HG02852 (cell line): ENCODE measurements at regions not wholly inside any gene's neighbourhood (a gene's known extent, or its start where the extent isn't known, plus 50 kb on each side); places are given as distances from the start of the nearest gene placed in this dataset.
A peak's percentile ranks its signal among the peaks of the same experiment; 100 is the strongest.

Experiments used
- ATAC-seq: cut with Tn5 transposase; IDR thresholded peaks from one replicate; pipeline ENCODE4 v1.9.1; 2021; ENCODE audit warnings: mild to moderate bottlenecking, moderate library complexity; ENCODE audit not compliant: unreplicated experiment

DNA sequence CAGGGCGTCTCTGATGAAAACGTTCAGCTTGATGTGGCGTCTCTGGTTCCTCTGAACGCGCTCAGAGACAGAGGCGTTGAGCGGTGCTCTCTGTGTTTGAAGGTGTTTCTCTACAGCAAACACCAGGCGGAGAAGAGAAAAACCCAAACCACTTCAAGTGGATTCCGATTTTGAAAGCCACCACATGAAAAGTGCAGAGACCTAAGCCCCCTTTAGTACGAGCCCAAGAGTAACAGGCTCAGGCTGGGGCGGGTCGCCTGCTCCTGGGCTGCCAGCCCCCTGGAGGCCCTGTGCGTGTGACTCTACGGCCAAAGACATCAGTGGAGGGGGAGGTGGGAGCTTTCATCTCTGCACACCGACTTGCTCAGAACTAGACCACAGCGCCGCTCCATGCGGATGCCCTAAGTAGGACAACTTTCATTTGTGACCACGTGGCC lies 328.4 kb downstream of the MAF start:
- no peak for ATAC-seq

- ATAC-seq: no peak
Observed at GRCh38 chr16:79271583-79271982, 329.0 kb downstream of the MAF start.

GRCh38 chr16:79270011-79270410 lies 330.5 kb downstream of the MAF start:
- no peak for ATAC-seq

GRCh38 chr16:79269211-79269863 lies 331.2 kb downstream of the MAF start:
- peak; percentile 94 for ATAC-seq

DNA sequence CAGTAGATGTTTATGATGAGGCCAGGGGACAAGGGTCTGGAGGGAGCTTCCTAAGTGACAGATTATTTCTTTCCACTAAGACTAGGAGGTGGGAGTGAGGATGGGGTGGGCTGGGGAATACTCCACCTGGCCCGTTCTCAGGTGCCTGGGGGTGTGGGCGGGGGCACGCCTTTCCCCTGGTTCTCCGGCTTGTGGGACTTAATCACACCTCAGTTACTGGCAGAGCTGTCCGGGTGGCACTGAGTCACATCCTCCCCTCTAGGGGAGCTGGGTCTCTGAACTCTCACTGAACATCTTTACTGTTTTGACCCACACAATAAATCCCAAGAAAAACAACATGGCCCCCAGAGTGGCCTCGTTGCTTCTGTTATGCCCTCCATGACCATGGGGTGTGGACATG lies 332.8 kb downstream of the MAF start:
- ATAC-seq: no peak

GRCh38 chr16:79267146-79267545 lies 333.4 kb downstream of the MAF start:
- no peak for ATAC-seq

- no peak for ATAC-seq
Observed at GRCh38 chr16:79265701-79266100, 334.8 kb downstream of the MAF start.

DNA sequence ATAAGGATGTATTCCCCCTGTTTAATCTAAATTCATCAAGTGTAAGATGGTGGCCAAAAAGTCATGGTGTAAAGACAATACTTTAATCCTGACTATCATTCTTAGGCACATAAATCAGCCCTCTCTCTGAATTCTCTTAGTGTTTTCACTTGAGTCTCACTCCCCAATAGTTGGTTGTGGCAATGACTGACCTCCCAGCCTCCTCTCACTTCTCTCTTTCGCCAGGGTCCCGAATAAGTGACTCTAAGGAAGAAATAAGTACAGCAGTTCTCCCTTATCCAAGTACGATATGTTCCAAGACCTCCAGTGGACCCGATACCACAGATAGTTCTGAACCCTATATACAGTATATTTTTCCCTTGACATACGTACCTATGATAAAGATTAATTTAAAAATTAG lies 335.3 kb downstream of the MAF start:
- ATAC-seq: no peak

DNA sequence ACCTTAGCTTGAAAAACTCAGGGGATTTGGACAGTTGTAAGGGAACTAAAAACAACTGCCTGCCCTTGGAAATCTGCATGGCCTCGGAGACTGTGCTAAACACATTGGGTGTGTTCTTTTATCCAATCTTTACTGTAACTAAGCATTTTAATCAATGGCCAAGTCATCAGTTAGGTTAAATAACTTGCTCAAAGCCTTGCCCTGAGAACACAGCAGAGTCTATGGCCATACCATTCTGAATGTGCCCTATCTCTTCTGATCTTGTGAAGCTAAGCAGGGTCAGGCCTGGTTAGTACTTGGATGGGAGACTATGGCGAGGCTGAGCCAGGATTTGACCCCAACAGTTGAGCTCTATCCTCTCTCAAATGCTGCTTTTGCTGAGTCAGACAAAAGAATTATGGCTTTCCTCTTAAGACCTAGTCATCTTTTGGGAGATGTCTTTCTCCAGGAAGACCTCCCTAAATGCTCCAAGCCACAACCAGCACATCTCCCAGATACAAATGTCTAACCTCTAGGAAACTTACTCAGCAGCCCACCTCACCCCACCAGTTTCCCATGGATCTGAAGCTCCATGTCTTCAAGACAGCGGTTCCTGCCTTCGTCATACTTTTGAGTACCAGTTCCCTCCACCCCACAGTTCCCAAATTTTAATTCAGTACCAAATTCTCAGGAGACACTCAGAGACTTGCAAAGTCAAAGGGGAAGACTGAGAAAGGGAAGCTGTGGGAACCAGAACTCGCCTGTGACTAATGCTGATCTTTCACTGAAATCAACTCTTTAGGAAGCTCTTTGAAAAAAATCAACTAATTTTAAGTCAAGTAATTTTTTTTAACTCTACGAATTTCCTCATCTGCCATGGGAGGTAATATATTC lies 336.1 kb downstream of the MAF start:
- ATAC-seq: no peak

DNA sequence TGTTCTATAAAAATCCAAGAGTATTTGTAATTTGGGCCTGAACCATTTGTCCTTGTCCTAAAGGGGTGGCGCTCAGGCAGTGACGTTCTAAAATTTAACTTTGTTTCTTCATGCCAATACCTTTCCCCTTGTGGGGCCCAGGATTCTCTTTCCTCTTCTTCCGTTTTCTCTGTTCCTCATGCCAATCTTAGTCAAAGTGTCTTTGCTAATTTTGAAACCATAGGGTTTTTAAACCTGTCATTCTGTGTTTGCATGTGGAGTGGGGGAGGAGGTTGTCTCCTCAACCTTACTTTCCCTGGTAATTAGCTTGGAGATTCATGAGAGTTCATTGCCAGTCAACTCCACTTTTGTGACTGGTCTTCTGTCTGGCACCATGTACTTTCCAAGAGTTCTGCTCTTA lies 337.1 kb downstream of the MAF start:
- no peak for ATAC-seq
